GM23248 (cell line): ENCODE measurements at regions not wholly inside any gene's neighbourhood (a gene's known extent, or its start where the extent isn't known, plus 50 kb on each side); places are given as distances from the start of the nearest gene placed in this dataset.

Experiments used
- DNase-seq: peaks from one replicate; pipeline ENCODE4 v3.0.0-alpha.2; 2015
- H2AFZ ChIP-seq: fragments of 200-600 bp; sonication (generic); 2 replicates; pipeline ENCODE4 v1.6.1; 2016; ENCODE audit warnings: antibody characterized with exemption
- H3F3A ChIP-seq: fragments of 200-600 bp; sonication (generic); 2 replicates; pipeline ENCODE4 v1.6.1; 2016; ENCODE audit warnings: mild to moderate bottlenecking, antibody characterized with exemption, mixed run types; ENCODE audit not compliant: insufficient read depth
- H3K27ac ChIP-seq: fragments of 200-600 bp; sonication (generic); 2 replicates; pipeline ENCODE4 v1.5.1; 2016; ENCODE audit warnings: mild to moderate bottlenecking
- H3K27me3 ChIP-seq: fragments of 200-600 bp; sonication (generic); replicated peaks from 2 replicates; pipeline ENCODE4 v1.6.1; 2016; ENCODE audit warnings: mild to moderate bottlenecking; ENCODE audit not compliant: insufficient read depth
- H3K36me3 ChIP-seq: fragments of 200-600 bp; sonication (generic); 2 replicates; pipeline ENCODE4 v1.6.1; 2016; ENCODE audit warnings: low read depth, mild to moderate bottlenecking
- H3K4me1 ChIP-seq: fragments of 200-600 bp; sonication (generic); 2 replicates; pipeline ENCODE4 v1.6.1; 2016; ENCODE audit warnings: mild to moderate bottlenecking; ENCODE audit not compliant: insufficient read depth
- H3K4me2 ChIP-seq: fragments of 200-600 bp; sonication (generic); one replicate; pipeline ENCODE4 v1.6.1; 2016; ENCODE audit warnings: mild to moderate bottlenecking; ENCODE audit not compliant: unreplicated experiment
- H3K4me3 ChIP-seq: fragments of 200-600 bp; sonication (generic); 2 replicates; pipeline ENCODE4 v1.5.1; 2016; ENCODE audit warnings: mild to moderate bottlenecking
- H3K79me2 ChIP-seq: fragments of 200-600 bp; sonication (generic); 2 replicates; pipeline ENCODE4 v1.6.1; 2016; ENCODE audit warnings: mild to moderate bottlenecking; ENCODE audit not compliant: insufficient read depth
- H3K9ac ChIP-seq: fragments of 200-600 bp; sonication (generic); 2 replicates; pipeline ENCODE4 v1.6.1; 2016; ENCODE audit warnings: mild to moderate bottlenecking
- H3K9me2 ChIP-seq: fragments of 200-600 bp; sonication (generic); 2 replicates; pipeline ENCODE4 v1.6.1; 2016; ENCODE audit warnings: mixed run types, mild to moderate bottlenecking, moderate library complexity; ENCODE audit not compliant: insufficient read depth
- H3K9me3 ChIP-seq: fragments of 200-600 bp; sonication (generic); one replicate; pipeline ENCODE4 v1.6.1; 2017; ENCODE audit warnings: low read depth
- H4K20me1 ChIP-seq: fragments of 200-600 bp; sonication (generic); 2 replicates; pipeline ENCODE4 v1.6.0; 2016; ENCODE audit not compliant: insufficient read depth
- EZH2 ChIP-seq: fragments of 200-600 bp; sonication (generic); IDR thresholded peaks from 2 replicates; pipeline ENCODE4 v1.6.1; 2018; ENCODE audit warnings: antibody characterized with exemption, mild to moderate bottlenecking; ENCODE audit not compliant: insufficient read depth, poor library complexity, severe bottlenecking
- EZH2phosphoT487 ChIP-seq: fragments of 200-600 bp; sonication (generic); IDR thresholded peaks from 2 replicates; pipeline ENCODE4 v1.6.1; 2018; ENCODE audit warnings: antibody characterized with exemption, moderate library complexity, mild to moderate bottlenecking, low read depth; ENCODE audit not compliant: insufficient read depth
- whole genome bisulfite sequencing, 2 experiments: methylation state at CpG; one replicate each; pipeline ENCODE4 v1.1.6; 2015 to 2017; ENCODE audit warnings: low lambda C conversion rate in 2 of 2, low coverage in 1 of 2; ENCODE audit errors: missing lambda C conversion rate in 2 of 2; 5-methylcytosine and 5-hydroxymethylcytosine counted together
- in situ Hi-C: fragments of 300-500 bp; cut with MboI; formaldehyde crosslinking; loops from 2 replicates; pipeline ENCODE4 v1.15.0; 2020

GRCh38 chr1:219292341-219292740 is 118.7 kb downstream of the LYPLAL1 start:
- Histone ChIP-seq H3K9me3 (no peaks in the 10 kb centered on the region), H3K9me2 (no peaks in the 10 kb centered on the region), H3F3A (no peaks in the 10 kb centered on the region), H3K4me2 (no peak overlapping the region), H3K9ac (no peak overlapping the region), H3K36me3 (no peaks in the 10 kb centered on the region), H3K4me1 (no peaks in the 10 kb centered on the region), H4K20me1 (no peaks in the 10 kb centered on the region), H3K4me3 (no peak overlapping the region), H3K27me3 (no peaks in the 10 kb centered on the region), H3K27ac (no peak overlapping the region), H2AFZ (no peak overlapping the region), H3K79me2 (no peaks in the 10 kb centered on the region)
- no peak for DNase-seq
- in situ Hi-C loops = no loop called here
- no peak for TF ChIP-seq EZH2

- DNase-seq = no peak
- whole genome bisulfite sequencing, 2 experiments = 69 to 71% methylated on average over 6 of the region's 6 CpGs
- in situ Hi-C loops = no loop called here
Measured at GRCh38 chr1:219289171-219289570, 115.5 kb downstream of the LYPLAL1 start.

GRCh38 chr1:219283541-219283940 is 109.9 kb downstream of the LYPLAL1 start:
- TF ChIP-seq EZH2phosphoT487 (no peak), EZH2 (no peak)
- no peaks in the 10 kb centered on the region for H3K9me3 ChIP-seq
- H3K79me2 ChIP-seq = no peaks in the 10 kb centered on the region
- no peak overlapping the region for H2AFZ ChIP-seq
- H3K9ac ChIP-seq = no peak overlapping the region
- H3K9me2 ChIP-seq = no peaks in the 10 kb centered on the region
- H3F3A ChIP-seq = no peaks in the 10 kb centered on the region
- H3K27ac ChIP-seq = no peak overlapping the region
- H3K36me3 ChIP-seq = no peaks in the 10 kb centered on the region
- H4K20me1 ChIP-seq = no peaks in the 10 kb centered on the region
- no peak overlapping the region for H3K4me2 ChIP-seq
- H3K4me3 ChIP-seq = no peak overlapping the region
- in situ Hi-C loops = no loop called here
- H3K27me3 ChIP-seq = no peaks in the 10 kb centered on the region
- no peak for DNase-seq
- no peaks in the 10 kb centered on the region for H3K4me1 ChIP-seq

More at GRCh38 chr1:219289171-219289570, 115.5 kb downstream of the LYPLAL1 start:
- H4K20me1 ChIP-seq = no peaks in the 10 kb centered on the region
- no peaks in the 10 kb centered on the region for H3K36me3 ChIP-seq
- H3F3A ChIP-seq = no peaks in the 10 kb centered on the region
- no peaks in the 10 kb centered on the region for H3K9me2 ChIP-seq
- H3K27me3 ChIP-seq = no peaks in the 10 kb centered on the region
- no peak overlapping the region for H2AFZ ChIP-seq
- H3K9ac ChIP-seq = no peak overlapping the region
- no peaks in the 10 kb centered on the region for H3K9me3 ChIP-seq
- no peak overlapping the region for H3K27ac ChIP-seq
- H3K79me2 ChIP-seq = no peaks in the 10 kb centered on the region
- H3K4me1 ChIP-seq = no peaks in the 10 kb centered on the region
- no peak overlapping the region for H3K4me2 ChIP-seq
- no peak for TF ChIP-seq EZH2phosphoT487
- no peak overlapping the region for H3K4me3 ChIP-seq

GRCh38 chr1:219281831-219282230 is 108.2 kb downstream of the LYPLAL1 start:
- Histone ChIP-seq H3K79me2 (no peaks in the 10 kb centered on the region), H3K4me3 (no peak overlapping the region), H3K27me3 (no peaks in the 10 kb centered on the region), H3K4me2 (no peak overlapping the region), H3K4me1 (no peaks in the 10 kb centered on the region), H3K36me3 (no peaks in the 10 kb centered on the region), H4K20me1 (no peaks in the 10 kb centered on the region), H3K9me2 (no peaks in the 10 kb centered on the region), H3F3A (no peaks in the 10 kb centered on the region), H3K27ac (no peak overlapping the region), H3K9me3 (no peaks in the 10 kb centered on the region), H3K9ac (no peak overlapping the region), H2AFZ (no peak overlapping the region)
- in situ Hi-C loops = no loop called here
- TF ChIP-seq EZH2 (no peak), EZH2phosphoT487 (no peak)
- DNase-seq = no peak
- 96 to 100% methylated on average over 2 of the region's 2 CpGs for WGBS, 2 experiments

GRCh38 chr1:219279017-219279770 is 105.5 kb downstream of the LYPLAL1 start:
- Histone ChIP-seq H3K9me3 (no peaks in the 10 kb centered on the region), H3F3A (no peaks in the 10 kb centered on the region), H3K79me2 (no peaks in the 10 kb centered on the region), H3K27ac (no peak overlapping the region), H3K4me1 (no peaks in the 10 kb centered on the region), H3K36me3 (no peaks in the 10 kb centered on the region), H3K4me2 (no peak overlapping the region), H2AFZ (no peak overlapping the region), H3K27me3 (no peaks in the 10 kb centered on the region), H4K20me1 (no peaks in the 10 kb centered on the region), H3K9me2 (no peaks in the 10 kb centered on the region), H3K4me3 (no peak overlapping the region), H3K9ac (no peak overlapping the region)
- TF ChIP-seq EZH2phosphoT487 (no peak), EZH2 (no peak)
- 88 to 92% methylated on average over 6 of the region's 6 CpGs for WGBS, 2 experiments
- DNase-seq = no peak
- in situ Hi-C loops = no loop called here
